ENCODE measurements at regions not wholly inside any gene's neighbourhood (a gene's known extent, or its start where the extent isn't known, plus 50 kb on each side); places are given as distances from the start of the nearest gene placed in this dataset.

DNA sequence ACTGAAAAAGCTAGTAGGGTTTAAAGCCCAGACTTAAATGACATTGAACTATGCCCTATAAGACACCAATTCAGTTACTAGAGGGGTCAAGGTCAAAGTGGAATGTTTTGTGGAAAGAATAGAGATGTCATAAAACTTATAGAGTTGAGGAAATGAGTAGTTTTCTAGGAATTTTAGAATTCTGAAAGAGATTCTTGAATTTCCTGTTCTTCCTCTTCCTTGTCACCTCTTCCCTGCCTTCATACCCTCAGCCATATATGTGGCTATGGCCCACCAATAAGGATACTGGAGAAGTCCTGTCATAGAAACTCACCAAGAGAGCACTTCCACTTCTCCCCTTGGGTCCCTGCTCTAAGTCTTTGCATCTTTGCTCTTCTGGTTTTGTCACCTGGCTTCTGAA is 104.9 kb upstream of the TGFBR2 start:
- TF ChIP-seq POLR2AphosphoS5 (IDR thresholded peaks at IDR 0.05; ENCODE audit: low read depth) (no peak), CTCF (conservative IDR thresholded peaks at IDR 0.05; ENCODE audit: low read depth in 2 of 2) (no peak), STAT1 (IDR thresholded peaks at IDR 0.05; ENCODE audit: unreplicated experiment) (no peak), EZH2 (IDR thresholded peaks at IDR 0.05; ENCODE audit: low read depth, unreplicated experiment) (no peak), CREB1 (CRISPR knock-in tag; IDR thresholded peaks at IDR 0.05; ENCODE audit: low read depth) (no peak)

Data from GM23338 (cell line).